Esophagus squamous epithelium (tissue), 4 donors: ENCODE measurements at regions not wholly inside any gene's neighbourhood (a gene's known extent, or its start where the extent isn't known, plus 50 kb on each side); places are given as distances from the start of the nearest gene placed in this dataset.

Experiments used
- CTCF ChIP-seq, 6 experiments: fragments of 450-650 bp in 4 of 6; fragments of 200-600 bp in 2 of 6; sonication (generic) in 2 of 6; IDR thresholded peaks; one replicate each; pipeline ENCODE4 v1.5.1; 2016 to 2019; ENCODE audit warnings: antibody characterized with exemption in 6 of 6, mild to moderate bottlenecking in 4 of 6, moderate library complexity in 4 of 6
- POLR2A ChIP-seq, 4 donors: fragments of 450-650 bp; IDR thresholded peaks; one replicate each; pipeline ENCODE4 v1.6.1; 2017; ENCODE audit warnings: antibody characterized with exemption in 4 of 4, mild to moderate bottlenecking in 4 of 4, moderate library complexity in 3 of 4

DNA sequence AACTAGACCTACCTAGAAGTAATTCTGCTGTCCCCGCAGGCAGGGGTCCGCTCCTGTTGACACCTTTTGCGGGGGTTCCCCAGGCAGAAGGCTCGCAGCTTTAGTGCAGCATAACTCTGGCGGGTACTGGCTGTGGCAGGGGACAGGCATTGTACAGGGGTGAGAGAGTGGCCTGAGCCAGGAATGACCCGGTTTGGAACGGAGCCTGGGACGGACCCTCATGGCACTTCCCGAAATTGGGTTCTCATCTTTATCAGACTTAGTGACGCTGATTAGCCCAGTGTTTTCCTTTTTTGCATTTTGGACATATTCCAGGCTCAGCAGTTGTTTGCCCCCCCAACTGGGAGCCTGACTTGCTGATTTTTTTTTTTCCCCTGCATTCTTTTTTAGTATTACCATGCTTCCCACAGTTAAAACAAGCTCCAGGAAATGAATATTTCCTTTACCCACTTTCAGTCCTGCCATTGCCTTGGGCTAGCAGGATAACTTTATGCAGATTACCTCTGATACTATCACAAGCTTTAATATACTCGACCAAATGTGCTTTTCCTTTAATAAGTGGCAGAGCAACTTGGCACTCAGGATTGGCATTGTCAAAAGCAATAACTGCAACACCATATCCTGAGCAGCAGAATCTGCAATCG lies 55.8 kb upstream of the WDR1 start:
- no peak for TF ChIP-seq CTCF (IDR thresholded peaks at IDR 0.05)
- no peak for TF ChIP-seq POLR2A (IDR thresholded peaks at IDR 0.05)
